IMR-90 (cell line): ENCODE measurements at regions not wholly inside any gene's neighbourhood (a gene's known extent, or its start where the extent isn't known, plus 50 kb on each side); places are given as distances from the start of the nearest gene placed in this dataset.

Experiments
- ATAC-seq: fragments of 200-7000 bp; cut with Tn5 transposase; 2 replicates; pipeline ENCODE4 v1.9.1; 2020; ENCODE audit warnings: low read depth, mild to moderate bottlenecking, moderate library complexity
- BruUV-seq: library from RNA; stranded (reverse); fragments of 400-500 nt; replicated peaks from 2 replicates; lab custom pipeline; 2021; lab: Mats Ljungman, UMichigan
- CTCF ChIA-PET: fragments of 300-600 bp; formaldehyde crosslinking; extraction: SDS; loops from one replicate; lab custom pipeline; 2021; ENCODE audit warnings: antibody characterized with exemption; lab: Yijun Ruan, JAX
- POLR2A ChIA-PET: fragments of 300-600 bp; sonication (Branson Sonifier 250); formaldehyde crosslinking; loops from one replicate; lab custom pipeline; 2022; ENCODE audit warnings: antibody characterized with exemption; ENCODE audit not compliant: unreplicated experiment; lab: Charles Lee
- DNase-seq: peaks from one replicate; pipeline ENCODE4 v3.0.0; 2013
- H2AFZ ChIP-seq: replicated peaks from 2 replicates; pipeline ENCODE3; 2013; ENCODE audit warnings: low read length, mild to moderate bottlenecking; ENCODE audit not compliant: poor library complexity
- H2AK5ac ChIP-seq: 2 replicates; pipeline ENCODE4 v1.6.1; 2013; ENCODE audit warnings: low read depth, low read length, inconsistent platforms
- H2AK9ac ChIP-seq: replicated peaks from 2 replicates; pipeline ENCODE3; 2013; ENCODE audit warnings: mild to moderate bottlenecking, low read depth, low read length, moderate library complexity; ENCODE audit not compliant: poor library complexity
- H2BK120ac ChIP-seq: 2 replicates; pipeline ENCODE4 v1.6.1; 2013; ENCODE audit warnings: low read depth, low read length, inconsistent platforms
- H2BK15ac ChIP-seq: 3 replicates; pipeline ENCODE4 v1.6.1; 2013; ENCODE audit warnings: low read depth, low read length, inconsistent platforms
- H2BK20ac ChIP-seq: 2 replicates; pipeline ENCODE4 v1.6.1; 2013; ENCODE audit warnings: low read depth, mild to moderate bottlenecking, inconsistent platforms, low read length, moderate library complexity
- H2BK5ac ChIP-seq: 2 replicates; pipeline ENCODE4 v1.6.1; 2013; ENCODE audit warnings: mild to moderate bottlenecking, low read depth, low read length, inconsistent platforms; ENCODE audit not compliant: poor library complexity, severe bottlenecking
- H3K14ac ChIP-seq: replicated peaks from 2 replicates; pipeline ENCODE4 v1.6.1; 2013; ENCODE audit warnings: low read depth, low read length, inconsistent platforms
- H3K18ac ChIP-seq: 2 replicates; pipeline ENCODE4 v1.6.1; 2013; ENCODE audit warnings: low read depth, low read length, control low read depth
- H3K23ac ChIP-seq: 2 replicates; pipeline ENCODE4 v1.6.1; 2013; ENCODE audit warnings: low read depth, low read length, inconsistent platforms
- H3K27ac ChIP-seq: 2 replicates; pipeline ENCODE4 v1.5.1; 2013; ENCODE audit warnings: mild to moderate bottlenecking, control low read depth, low read length; ENCODE audit not compliant: insufficient read depth
- H3K27me3 ChIP-seq: 2 replicates; pipeline ENCODE4 v1.6.1; 2013; ENCODE audit warnings: low read length; ENCODE audit not compliant: control insufficient read depth, insufficient read depth
- H3K36me3 ChIP-seq: 2 replicates; pipeline ENCODE4 v1.6.1; 2013; ENCODE audit warnings: low read length, mixed read lengths; ENCODE audit not compliant: control insufficient read depth, insufficient read depth
- H3K4ac ChIP-seq: 2 replicates; pipeline ENCODE4 v1.6.1; 2013; ENCODE audit warnings: low read depth, low read length, inconsistent platforms
- H3K4me1 ChIP-seq: 2 replicates; pipeline ENCODE4 v1.6.1; 2013; ENCODE audit warnings: low read length, mixed read lengths; ENCODE audit not compliant: control insufficient read depth, insufficient read depth
- H3K4me2 ChIP-seq: 2 replicates; pipeline ENCODE4 v1.6.1; 2013; ENCODE audit warnings: low read depth, mild to moderate bottlenecking, control low read depth, low read length, moderate library complexity
- H3K4me3 ChIP-seq: 2 replicates; pipeline ENCODE4 v1.5.1; 2013; ENCODE audit warnings: low read depth, mild to moderate bottlenecking, control low read depth, low read length, moderate library complexity; ENCODE audit not compliant: insufficient read depth
- H3K56ac ChIP-seq: 2 replicates; pipeline ENCODE4 v1.6.1; 2013; ENCODE audit warnings: low read length, inconsistent platforms; ENCODE audit not compliant: insufficient read depth; ENCODE audit errors: extremely low read depth
- H3K79me1 ChIP-seq, 2 experiments: 2 replicates each; pipeline ENCODE4 v1.6.1; 2013; ENCODE audit warnings: low read length in 2 of 2, inconsistent platforms in 1 of 2, low read depth in 1 of 2
- H3K9ac ChIP-seq: 2 replicates; pipeline ENCODE4 v1.6.1; 2013; ENCODE audit warnings: low read depth, low read length, control low read depth
- H3K9me1 ChIP-seq: 2 replicates; pipeline ENCODE4 v1.6.1; 2013; ENCODE audit warnings: low read length, inconsistent platforms; ENCODE audit not compliant: insufficient read depth
- H3K9me3 ChIP-seq: 2 replicates; pipeline ENCODE4 v1.6.1; 2013; ENCODE audit warnings: low read length; ENCODE audit not compliant: control insufficient read depth, insufficient read depth
- H4K20me1 ChIP-seq: 2 replicates; pipeline ENCODE4 v1.6.1; 2013; ENCODE audit warnings: low read length, inconsistent platforms; ENCODE audit not compliant: insufficient read depth
- H4K5ac ChIP-seq: 2 replicates; pipeline ENCODE4 v1.6.1; 2013; ENCODE audit warnings: mild to moderate bottlenecking, low read depth, low read length, control low read depth
- H4K8ac ChIP-seq, 2 experiments: 2 replicates each; pipeline ENCODE4 v1.6.1; 2013; ENCODE audit warnings: low read depth in 2 of 2, low read length in 2 of 2, control low read depth in 1 of 2, inconsistent platforms in 1 of 2
- H4K91ac ChIP-seq: 2 replicates; pipeline ENCODE4 v1.6.1; 2013; ENCODE audit warnings: low read depth, low read length, inconsistent platforms; ENCODE audit not compliant: insufficient read depth
- BHLHE40 ChIP-seq: fragments of 150-350 bp; IDR thresholded peaks from 2 replicates; pipeline ENCODE4 v1.6.1; 2016; ENCODE audit warnings: mild to moderate bottlenecking, low read depth, low read length
- CEBPB ChIP-seq: IDR thresholded peaks from 2 replicates; pipeline ENCODE4 v1.6.1; 2012; ENCODE audit warnings: low read depth, low read length, improper control_type of control experiment
- CHD1 ChIP-seq: IDR thresholded peaks from 2 replicates; pipeline ENCODE4 v1.6.1; 2012; ENCODE audit warnings: low read depth, low read length, improper control_type of control experiment
- CTCF ChIP-seq: conservative IDR thresholded peaks from 2 replicates; pipeline ENCODE4 v1.5.1; 2012; ENCODE audit warnings: mild to moderate bottlenecking, low read depth, low read length, improper control_type of control experiment
- ELK1 ChIP-seq: fragments of 150-350 bp; IDR thresholded peaks from 2 replicates; pipeline ENCODE4 v1.6.1; 2016; ENCODE audit warnings: low read depth, mild to moderate bottlenecking, low read length, moderate library complexity, borderline replicate concordance
- FOS ChIP-seq: fragments of 150-350 bp; IDR thresholded peaks from 2 replicates; pipeline ENCODE4 v1.6.1; 2016; ENCODE audit warnings: low read depth, low read length
- MAFK ChIP-seq: IDR thresholded peaks from 2 replicates; pipeline ENCODE4 v1.6.1; 2012; ENCODE audit warnings: low read depth, low read length, improper control_type of control experiment
- MAZ ChIP-seq: IDR thresholded peaks from 2 replicates; pipeline ENCODE4 v1.6.1; 2012; ENCODE audit warnings: low read depth, mild to moderate bottlenecking, low read length, improper control_type of control experiment, moderate library complexity, borderline replicate concordance
- MXI1 ChIP-seq: IDR thresholded peaks from 2 replicates; pipeline ENCODE4 v1.6.1; 2012; ENCODE audit warnings: low read depth, mild to moderate bottlenecking, low read length, moderate library complexity, borderline replicate concordance
- NFE2L2 ChIP-seq: fragments of 150-350 bp; IDR thresholded peaks from 2 replicates; pipeline ENCODE4 v1.6.1; 2016; ENCODE audit warnings: low read depth, mild to moderate bottlenecking, low read length
- POLR2A ChIP-seq: IDR thresholded peaks from 2 replicates; pipeline ENCODE4 v1.6.1; 2012; ENCODE audit warnings: mild to moderate bottlenecking, low read depth, low read length
- RAD21 ChIP-seq: IDR thresholded peaks from 2 replicates; pipeline ENCODE4 v1.6.1; 2012; ENCODE audit warnings: low read length, improper control_type of control experiment
- RCOR1 ChIP-seq: IDR thresholded peaks from 2 replicates; pipeline ENCODE4 v1.6.1; 2012; ENCODE audit warnings: mild to moderate bottlenecking, low read length, improper control_type of control experiment; ENCODE audit not compliant: insufficient replicate concordance
- RFX5 ChIP-seq: IDR thresholded peaks from 2 replicates; pipeline ENCODE4 v1.8.0; 2012; ENCODE audit warnings: low read depth, mild to moderate bottlenecking, low read length, moderate library complexity
- SMC3 ChIP-seq: fragments of 150-350 bp; IDR thresholded peaks from 2 replicates; pipeline ENCODE4 v1.6.1; 2016; ENCODE audit warnings: low read depth, mild to moderate bottlenecking, antibody characterized with exemption, low read length, moderate library complexity
- USF2 ChIP-seq: fragments of 150-350 bp; IDR thresholded peaks from 2 replicates; pipeline ENCODE4 v1.6.1; 2017; ENCODE audit warnings: mild to moderate bottlenecking, antibody characterized with exemption, low read length, low read depth
- WGBS, 2 experiments: methylation state at CpG; one replicate each; pipeline versions ENCODE4 v1.1.5 to v1.1.7; 2013; ENCODE audit warnings: missing lambda C conversion rate in 2 of 2; ENCODE audit not compliant: insufficient read length in 1 of 2; ENCODE audit errors: extremely low coverage in 2 of 2; 5-methylcytosine and 5-hydroxymethylcytosine counted together
- dilution Hi-C: fragments of 300-500 bp; cut with HindIII; formaldehyde crosslinking; loops from one replicate; pipeline ENCODE4 v1.14.3; 2018; ENCODE audit warnings: low sequenced_read_pairs; ENCODE audit not compliant: unreplicated experiment
- in situ Hi-C: fragments of 300-500 bp; cut with MboI; formaldehyde crosslinking; loops from 3 replicates; pipeline ENCODE4 v1.14.3; 2019; ENCODE audit warnings: low sequenced_read_pairs, inconsistent platforms, mixed read lengths
- intact Hi-C: fragments of 100-400 bp; cut with micrococcal nuclease; formaldehyde crosslinking; loops from 2 replicates; pipeline ENCODE4 v1.10.0; 2022

GRCh38 chr10:89097226-89097625 is 106.6 kb downstream of the FAS start:
- Histone ChIP-seq H3K4me3 (no peak overlapping the region), H3K4ac (no peak overlapping the region), H3K36me3 (no peaks in the 10 kb centered on the region), H2BK5ac (no peak overlapping the region), H4K5ac (no peak overlapping the region), H3K4me1 (peaks cover 4% of the 10 kb centered on the region), H2AFZ (no peak overlapping the region), H3K56ac (no peak overlapping the region), H2AK9ac (no peak overlapping the region), H3K9me3 (no peaks in the 10 kb centered on the region), H3K23ac (no peak overlapping the region), H3K79me1 (no peaks in the 10 kb centered on the region), H4K20me1 (no peaks in the 10 kb centered on the region), H2BK20ac (no peak overlapping the region), H3K14ac (no peak overlapping the region), H3K9me1 (peaks cover 13% of the 10 kb centered on the region), H4K91ac (no peak overlapping the region), H2BK15ac (no peak overlapping the region), H2AK5ac (no peak overlapping the region), H4K8ac (no peak overlapping the region), H3K9ac (no peak overlapping the region), H3K27ac (no peak overlapping the region), H2BK120ac (no peak overlapping the region), H3K27me3 (no peaks in the 10 kb centered on the region), H3K18ac (no peak overlapping the region), H3K4me2 (no peak overlapping the region)
- no CpG with 5 or more reads among the region's 2 CpGs for WGBS, 2 experiments
- TF ChIP-seq CTCF (no peak), MAZ (no peak), RCOR1 (no peak), BHLHE40 (no peak), RFX5 (no peak), ELK1 (no peak), POLR2A (no peak), CEBPB (no peak), FOS (no peak), MAFK (no peak), MXI1 (no peak), SMC3 (no peak), CHD1 (no peak), USF2 (no peak), RAD21 (no peak), NFE2L2 (no peak)
- no peak for ATAC-seq
- no TSS peak for BruUV-seq
- intact Hi-C loops: no loop called here
- DNase-seq: no peak
- ChIA-PET POLR2A (no interaction called here), CTCF (no interaction called here)
- in situ Hi-C loops: no loop called here
- dilution Hi-C loops: no loop called here
